Heart left ventricle (tissue), 16 donors: ENCODE measurements at regions not wholly inside any gene's neighbourhood (a gene's known extent, or its start where the extent isn't known, plus 50 kb on each side); places are given as distances from the start of the nearest gene placed in this dataset.

Experiments
- ATAC-seq, 4 donors: fragments of 200-7000 bp; cut with Tn5 transposase; one replicate each; pipeline ENCODE4 v1.9.1; 2020 to 2022; ENCODE audit warnings: moderate library complexity in 4 of 4, mild to moderate bottlenecking in 3 of 4, moderate number of reproducible peaks in 1 of 4
- DNase-seq, 5 donors: peaks; one replicate each; pipeline ENCODE4 v3.0.0-alpha.2; 2020
- H3K27ac ChIP-seq, 12 donors: fragments of 200-600 bp; sonication (generic) in 4 of 12; one replicate each; pipeline versions ENCODE4 v1.5.0 to v1.8.0; 2016 to 2022; ENCODE audit warnings: mild to moderate bottlenecking in 2 of 12
- H3K27me3 ChIP-seq, 9 donors: fragments of 200-600 bp; sonication (generic) in 2 of 9; one replicate each; pipeline versions ENCODE4 v1.5.1 to v1.8.0; 2016 to 2022; ENCODE audit warnings: mild to moderate bottlenecking in 3 of 9
- H3K36me3 ChIP-seq, 9 donors: fragments of 200-600 bp; sonication (generic) in 2 of 9; one replicate each; pipeline versions ENCODE4 v1.5.0 to v1.8.0; 2018 to 2022; ENCODE audit warnings: mild to moderate bottlenecking in 2 of 9
- H3K4me1 ChIP-seq, 12 donors: fragments of 200-600 bp; sonication (generic) in 4 of 12; one replicate each; pipeline versions ENCODE4 v1.5.0 to v1.8.0; 2016 to 2022; ENCODE audit warnings: mild to moderate bottlenecking in 3 of 12
- H3K4me3 ChIP-seq, 12 donors: fragments of 200-600 bp; sonication (generic) in 4 of 12; one replicate each; pipeline versions ENCODE4 v1.5.0 to v1.8.0; 2017 to 2022; ENCODE audit warnings: mild to moderate bottlenecking in 9 of 12, moderate library complexity in 4 of 12
- H3K9me3 ChIP-seq, 12 donors: fragments of 200-600 bp; sonication (generic) in 4 of 12; one replicate each; pipeline versions ENCODE4 v1.5.0 to v1.8.0; 2016 to 2022; ENCODE audit warnings: mild to moderate bottlenecking in 1 of 12
- CTCF ChIP-seq, 12 donors: fragments of 200-600 bp; sonication (generic) in 4 of 12; IDR thresholded peaks; one replicate each; pipeline versions ENCODE4 v1.5.0 to v1.8.0; 2018 to 2022; ENCODE audit warnings: antibody characterized with exemption in 12 of 12, mild to moderate bottlenecking in 5 of 12
- POLR2A ChIP-seq, 2 donors: fragments of 450-650 bp; IDR thresholded peaks; one replicate each; pipeline ENCODE4 v1.6.1; 2017; ENCODE audit warnings: antibody characterized with exemption in 2 of 2, mild to moderate bottlenecking in 2 of 2, moderate library complexity in 2 of 2
- WGBS, 4 donors: extraction: QIAGEN DNeasy Blood & Tissue Kit in 2 of 4; methylation state at CpG; one replicate each; pipeline versions ENCODE4 v1.1.5 to v1.1.7; 2013 to 2018; 5-methylcytosine and 5-hydroxymethylcytosine counted together
- intact Hi-C, 10 donors: fragments of 100-400 bp; cut with DNase I; formaldehyde crosslinking; loops; one replicate each; pipeline versions ENCODE4 v1.11.1 to v1.14.2; 2022
- donor health status: ischemic (EF 13 %, LVEDD 7.1; RV severe dilation, severe dysfunction).
- donor health status: healthy with polysubstance abuse.
- donor health status: DM: no; HTN: yes; CAD: no.
- donor health status: DM: no; HTN: no; CAD: no.
- donor health status: ischemic (EF 25% LVEDD 6.9; RV normal size, moderate dysfunction).
- donor health status: ischemic (EF 25% LVEDD 5.7; RV mildly dilated, moderate dysfunction).
- donor health status: healthy.
- donor health status: DM: yes; HTN: yes; CAD: no.
- donor health status: ischemic (EF 35%, LVEDD 5.7; RV mildly dilated, moderate dysfunction).
- donor health status: nonischemic (EF 11% LVEDD 7.7; RV severe dilation, severe dysfunction).
- donor health status: DM: yes; HTN: yes; CAD: no.
- donor health status: PGD.
- donor health status: ischemic (EF 29% LVEDD 5.4; RV normal size, mild dysfunction).
- donor health status: nonischemic (EF 23%, LVEDD 6.1; RV moderate dilation, normal function).

DNA sequence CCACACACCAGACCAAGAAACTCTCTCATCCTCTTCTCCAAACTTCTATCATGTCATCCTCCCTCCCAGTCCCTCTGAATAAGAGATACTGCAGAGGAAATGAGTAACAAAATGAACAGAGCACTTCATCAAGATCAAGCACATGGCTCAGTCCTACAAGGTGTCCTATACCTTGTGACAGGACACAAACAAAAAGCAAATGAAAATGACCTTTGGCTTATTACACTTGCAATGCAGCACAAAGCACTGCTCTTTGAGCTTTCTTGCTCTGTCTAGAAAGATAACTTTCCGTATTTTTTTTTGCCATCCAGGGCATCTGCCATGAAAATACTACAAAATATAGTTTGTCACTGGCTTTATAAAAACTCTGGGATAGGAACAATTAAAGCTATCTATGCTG, 402.7 kb downstream of the HNRNPD start:
- 83 to 90% (median 86%) methylated on average over 1 of the region's 1 CpG for WGBS, 4 donors
- Histone ChIP-seq H3K27me3 (no peaks in the 10 kb centered on the region), H3K27ac (no peak overlapping the region), H3K9me3 (no peaks in the 10 kb centered on the region), H3K4me1 (no peaks in the 10 kb centered on the region), H3K36me3 (no peaks in the 10 kb centered on the region), H3K4me3 (no peak overlapping the region)
- no peak for TF ChIP-seq CTCF (IDR thresholded peaks at IDR 0.05)
- TF ChIP-seq POLR2A (IDR thresholded peaks at IDR 0.05), result no peak
- intact Hi-C loops, result no loop called here
- DNase-seq, result no peak
- ATAC-seq, result no peak

DNA sequence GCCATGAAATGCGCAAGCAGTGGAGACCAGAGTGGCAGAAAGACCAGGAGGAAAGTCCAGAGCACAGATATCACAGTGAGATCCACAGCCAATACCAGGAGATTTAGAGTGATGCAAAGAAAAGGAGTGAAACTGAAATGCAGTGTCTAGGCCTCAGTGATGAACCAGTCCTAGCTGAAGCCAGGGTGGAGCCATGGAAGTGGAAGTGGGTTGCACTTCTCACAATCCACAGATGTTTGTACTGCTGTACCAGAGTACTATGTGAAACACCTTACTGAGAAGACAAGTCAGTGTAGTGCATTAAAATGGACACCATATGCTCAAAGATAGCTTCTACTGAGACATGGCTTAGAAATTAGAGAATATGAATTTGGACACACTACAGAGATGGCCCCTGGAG, 403.3 kb downstream of the HNRNPD start:
- TF ChIP-seq CTCF (IDR thresholded peaks at IDR 0.05) (no peak), POLR2A (IDR thresholded peaks at IDR 0.05) (no peak)
- 95 to 99% (median 98%) methylated on average over 1 of the region's 1 CpG for WGBS, 4 donors

DNA sequence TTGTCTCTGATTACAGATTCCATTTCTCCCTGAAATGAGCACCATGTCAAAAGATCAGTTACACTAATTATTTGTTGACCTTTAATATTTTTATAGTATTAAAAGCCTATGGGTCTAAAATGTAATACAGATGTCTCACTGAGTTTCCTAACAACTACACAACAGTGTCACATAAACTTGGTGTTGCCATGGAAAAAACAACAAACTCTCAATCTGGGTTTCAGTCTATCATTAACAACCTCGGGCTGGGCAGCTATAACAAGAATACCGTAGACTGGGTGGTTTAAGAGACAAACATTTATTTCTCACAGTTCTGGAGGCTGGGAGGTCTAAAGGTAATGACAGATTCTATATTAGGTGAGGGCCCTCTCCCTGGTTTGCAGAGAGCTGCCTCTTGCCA, 407.1 kb downstream of the HNRNPD start:
- 63 to 84% (median 72%) methylated on average over 2 of the region's 2 CpGs for WGBS, 4 donors
- no peak overlapping the region for H3K27ac ChIP-seq
- no peak for DNase-seq
- intact Hi-C loops, result no loop called here
- no peaks in the 10 kb centered on the region for H3K9me3 ChIP-seq
- no peaks in the 10 kb centered on the region for H3K27me3 ChIP-seq
- no peaks in the 10 kb centered on the region for H3K36me3 ChIP-seq
- no peak for TF ChIP-seq CTCF (IDR thresholded peaks at IDR 0.05)
- no peaks in the 10 kb centered on the region for H3K4me1 ChIP-seq
- no peak for ATAC-seq
- no peak overlapping the region for H3K4me3 ChIP-seq

More for the DNA sequence above, 403.3 kb downstream of the HNRNPD start:
- Histone ChIP-seq H3K4me1 (no peaks in the 10 kb centered on the region), H3K27ac (no peak overlapping the region), H3K4me3 (no peak overlapping the region), H3K27me3 (no peaks in the 10 kb centered on the region), H3K9me3 (no peaks in the 10 kb centered on the region), H3K36me3 (no peaks in the 10 kb centered on the region)
- intact Hi-C loops, result no loop called here
- DNase-seq (no peak), ATAC-seq (no peak)

GRCh38 chr4:81965911-81966310, 407.9 kb downstream of the HNRNPD start:
- no peaks in the 10 kb centered on the region for H3K36me3 ChIP-seq
- no peaks in the 10 kb centered on the region for H3K4me1 ChIP-seq
- no peak overlapping the region for H3K4me3 ChIP-seq
- 59 to 75% (median 60%) methylated on average over 5 of the region's 5 CpGs for WGBS, 4 donors
- no peak for ATAC-seq
- intact Hi-C loops, result no loop called here
- no peak for TF ChIP-seq POLR2A (IDR thresholded peaks at IDR 0.05)
- no peak for TF ChIP-seq CTCF (IDR thresholded peaks at IDR 0.05)
- no peaks in the 10 kb centered on the region for H3K9me3 ChIP-seq
- no peaks in the 10 kb centered on the region for H3K27me3 ChIP-seq
- DNase-seq, result no peak
- H3K27ac ChIP-seq, result no peak overlapping the region
